ENCODE measurements at regions not wholly inside any gene's neighbourhood (a gene's known extent, or its start where the extent isn't known, plus 50 kb on each side); places are given as distances from the start of the nearest gene placed in this dataset.

DNA sequence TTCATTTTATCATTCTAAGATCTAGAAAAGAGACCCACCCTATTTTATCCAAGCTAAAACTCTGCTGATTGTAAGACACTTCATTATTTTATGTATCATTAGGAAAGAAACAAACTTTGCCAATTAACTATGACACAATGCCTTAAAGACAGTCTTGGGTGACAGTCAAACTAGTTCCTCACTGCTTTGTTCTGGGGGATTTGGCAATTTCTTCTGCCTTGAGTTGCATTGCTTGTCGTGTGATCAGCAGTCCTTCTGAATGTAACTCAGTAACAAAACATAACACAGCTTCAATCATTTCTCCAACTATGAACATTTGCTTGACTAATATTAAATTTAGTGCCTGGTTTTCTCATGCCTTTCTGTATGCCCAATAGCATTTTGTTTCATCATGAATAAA, 577.9 kb upstream of the DIPK2B start:
- TF ChIP-seq, protein P1, sequence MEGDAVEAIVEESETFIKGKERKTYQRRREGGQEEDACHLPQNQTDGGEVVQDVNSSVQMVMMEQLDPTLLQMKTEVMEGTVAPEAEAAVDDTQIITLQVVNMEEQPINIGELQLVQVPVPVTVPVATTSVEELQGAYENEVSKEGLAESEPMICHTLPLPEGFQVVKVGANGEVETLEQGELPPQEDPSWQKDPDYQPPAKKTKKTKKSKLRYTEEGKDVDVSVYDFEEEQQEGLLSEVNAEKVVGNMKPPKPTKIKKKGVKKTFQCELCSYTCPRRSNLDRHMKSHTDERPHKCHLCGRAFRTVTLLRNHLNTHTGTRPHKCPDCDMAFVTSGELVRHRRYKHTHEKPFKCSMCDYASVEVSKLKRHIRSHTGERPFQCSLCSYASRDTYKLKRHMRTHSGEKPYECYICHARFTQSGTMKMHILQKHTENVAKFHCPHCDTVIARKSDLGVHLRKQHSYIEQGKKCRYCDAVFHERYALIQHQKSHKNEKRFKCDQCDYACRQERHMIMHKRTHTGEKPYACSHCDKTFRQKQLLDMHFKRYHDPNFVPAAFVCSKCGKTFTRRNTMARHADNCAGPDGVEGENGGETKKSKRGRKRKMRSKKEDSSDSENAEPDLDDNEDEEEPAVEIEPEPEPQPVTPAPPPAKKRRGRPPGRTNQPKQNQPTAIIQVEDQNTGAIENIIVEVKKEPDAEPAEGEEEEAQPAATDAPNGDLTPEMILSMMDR (IDR thresholded peaks at IDR 0.05; ENCODE audit: borderline replicate concordance, insufficient read depth, low read depth, low read length) = no peak

DNA sequence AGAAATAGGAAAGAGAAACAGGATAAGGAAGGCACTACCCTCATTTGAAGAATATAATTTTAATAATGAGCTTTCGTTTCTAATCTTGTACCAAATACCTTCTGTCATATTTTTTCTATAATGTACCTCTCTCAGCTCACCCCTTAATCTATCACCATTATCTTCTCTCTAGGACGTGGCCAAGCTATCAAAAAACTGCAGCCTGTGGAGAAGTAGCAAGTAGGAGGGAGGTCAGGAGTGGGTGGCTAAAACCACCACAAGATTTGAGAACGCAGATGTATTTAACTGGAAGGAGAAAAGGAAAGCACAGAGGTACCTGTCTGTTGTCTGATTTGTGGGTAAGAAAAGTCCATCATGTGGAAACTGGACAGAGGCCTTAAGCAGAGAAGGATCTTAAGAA, 576.7 kb upstream of the DIPK2B start:
- TF ChIP-seq, protein P1 (IDR thresholded peaks at IDR 0.05; ENCODE audit: borderline replicate concordance, insufficient read depth, low read depth, low read length) = no peak
- no peak overlapping the region for H3K4me3 ChIP-seq (ENCODE audit: low read depth, low read length)

More for the DNA sequence above, 577.9 kb upstream of the DIPK2B start:
- H3K4me3 ChIP-seq (ENCODE audit: low read depth, low read length) = no peak overlapping the region

DNA sequence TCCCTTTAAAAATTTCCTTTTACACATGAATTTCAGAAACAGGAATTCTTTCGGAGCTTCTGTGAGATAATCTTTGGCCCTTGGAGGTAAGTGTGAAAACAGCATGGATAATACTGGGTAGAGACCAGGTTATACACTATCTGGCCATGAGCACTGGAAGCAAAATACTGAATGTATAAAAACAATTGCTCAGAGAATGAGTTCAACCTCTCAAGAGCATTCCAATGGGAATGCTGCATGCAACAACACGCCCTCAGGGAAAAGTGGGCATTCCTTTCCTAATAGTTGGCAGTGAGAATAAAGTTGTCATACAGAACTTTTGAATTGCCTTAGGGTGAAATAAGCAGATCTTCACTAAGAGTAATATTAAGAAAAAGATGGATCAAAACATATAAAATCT, 574.8 kb upstream of the DIPK2B start:
- TF ChIP-seq, protein P1 (IDR thresholded peaks at IDR 0.05; ENCODE audit: borderline replicate concordance, insufficient read depth, low read depth, low read length) = no peak
- no peak overlapping the region for H3K4me3 ChIP-seq (ENCODE audit: low read depth, low read length)

DNA sequence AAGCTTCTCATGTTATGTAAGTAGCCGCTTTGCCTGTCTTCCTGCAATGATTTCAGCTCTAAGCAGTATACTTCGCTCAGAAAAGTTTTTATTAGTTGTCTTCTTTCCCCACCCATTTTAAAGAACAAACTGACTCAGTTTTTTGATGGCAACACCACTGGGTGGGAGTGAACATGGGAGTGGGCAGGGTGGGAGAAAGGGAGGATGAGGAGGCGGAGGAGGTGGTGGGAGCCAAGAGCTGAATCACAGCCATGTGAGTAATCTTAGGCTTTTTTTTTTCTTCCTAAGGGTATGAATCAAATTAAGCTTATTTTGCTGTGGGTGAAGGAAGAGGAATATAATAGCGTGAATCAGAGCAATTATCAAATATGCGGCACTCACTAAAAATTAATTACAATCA, 574.3 kb upstream of the DIPK2B start:
- TF ChIP-seq, protein P1 (IDR thresholded peaks at IDR 0.05; ENCODE audit: borderline replicate concordance, insufficient read depth, low read depth, low read length) = no peak
- no peak overlapping the region for H3K4me3 ChIP-seq (ENCODE audit: low read depth, low read length)

DNA sequence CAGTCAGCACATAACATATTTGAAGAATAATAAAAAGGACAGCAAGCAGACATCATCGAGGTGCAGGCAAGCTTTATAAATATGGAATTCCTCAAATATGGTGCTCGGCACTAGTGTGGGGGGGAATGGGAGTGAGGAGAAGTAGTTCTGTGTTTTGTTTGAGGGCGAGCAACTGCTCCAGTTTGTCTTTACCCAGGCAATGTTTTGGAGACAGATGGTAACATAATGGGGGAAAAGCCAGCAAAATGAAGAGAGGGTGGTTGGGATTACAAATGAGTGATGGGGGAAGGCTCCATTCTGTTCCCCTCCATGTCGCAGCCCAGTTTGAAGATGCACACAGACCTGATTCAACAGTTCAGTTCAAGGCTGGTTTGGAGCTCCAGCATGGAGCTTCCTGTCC, 572.9 kb upstream of the DIPK2B start:
- H3K4me3 ChIP-seq (ENCODE audit: low read depth, low read length) = no peak overlapping the region
- TF ChIP-seq, protein P1 (IDR thresholded peaks at IDR 0.05; ENCODE audit: borderline replicate concordance, insufficient read depth, low read depth, low read length) = no peak

DNA sequence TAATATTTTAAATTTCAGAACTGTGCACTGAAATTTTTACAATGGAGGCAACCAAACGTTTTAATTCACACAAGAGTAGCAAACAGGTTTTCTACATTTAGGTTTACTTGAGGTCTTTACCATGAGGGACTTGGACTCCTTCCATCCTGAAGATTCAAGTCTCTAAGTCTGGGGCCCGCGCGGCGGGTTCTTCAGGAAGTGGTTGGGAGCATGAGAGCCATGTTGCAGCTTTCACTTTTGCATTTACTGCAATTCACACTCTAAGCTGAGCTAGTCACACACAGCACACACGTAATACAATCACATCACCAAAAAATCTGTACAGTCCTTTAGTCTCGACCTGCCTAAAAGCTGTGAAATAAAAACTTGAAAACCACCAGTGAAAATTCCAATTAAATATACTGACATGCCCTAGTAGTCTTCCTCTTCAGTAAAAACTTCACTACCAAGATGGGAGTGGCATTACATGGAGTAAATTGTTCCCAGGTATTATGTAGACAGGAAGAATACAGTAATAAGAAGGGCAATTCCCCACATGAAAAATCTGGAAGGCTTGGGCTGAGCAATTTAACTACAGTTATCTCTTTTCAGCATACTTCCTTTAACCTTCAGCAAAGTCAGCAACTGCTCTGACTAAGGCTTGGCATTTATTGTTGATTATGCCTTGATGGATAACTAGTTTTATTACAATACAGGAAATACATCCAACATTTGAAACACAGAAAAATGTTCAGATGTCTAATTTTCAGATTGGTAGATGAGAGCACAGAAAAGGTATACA, 571.1 kb upstream of the DIPK2B start:
- no peak overlapping the region for H3K4me3 ChIP-seq (ENCODE audit: low read depth, low read length)
- TF ChIP-seq, protein P1 (IDR thresholded peaks at IDR 0.05; ENCODE audit: borderline replicate concordance, insufficient read depth, low read depth, low read length) = no peak

DNA sequence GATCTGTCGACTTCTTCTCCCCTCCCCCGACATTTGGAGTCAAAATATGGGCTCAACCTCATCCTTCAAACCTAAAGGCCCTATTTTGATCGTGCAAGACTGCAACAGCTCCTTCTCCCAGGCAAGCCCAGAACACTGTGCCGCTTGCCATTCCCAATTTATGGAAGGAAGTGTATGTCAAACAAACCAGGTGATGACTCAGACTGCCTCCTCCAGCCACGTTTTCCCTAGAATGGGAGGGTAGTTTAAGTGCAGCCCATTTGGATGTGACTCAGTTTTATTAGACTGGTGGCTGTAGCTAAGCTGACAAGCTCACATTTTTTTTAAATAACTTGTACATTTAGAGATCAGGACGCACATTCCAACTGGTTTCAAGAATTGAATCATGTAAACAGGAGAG, 570.4 kb upstream of the DIPK2B start:
- TF ChIP-seq, protein P1 (IDR thresholded peaks at IDR 0.05; ENCODE audit: borderline replicate concordance, insufficient read depth, low read depth, low read length) = no peak
- no peak overlapping the region for H3K4me3 ChIP-seq (ENCODE audit: low read depth, low read length)
